Stimulated activated memory B cell treated with anti-CD40 and anti-IgM and Interleukin-4, amounts not matched to agents 10 μg/mL and 1 μg/mL and 100 μg/mL, for 72 hours (primary cell): ENCODE measurements at regions not wholly inside any gene's neighbourhood (a gene's known extent, or its start where the extent isn't known, plus 50 kb on each side); places are given as distances from the start of the nearest gene placed in this dataset.

Experiments used
- ATAC-seq: fragments of 150-1000 bp; cut with Tn5 transposase; 2 replicates; pipeline ENCODE4 v1.10.0; 2021
- H3K27ac Mint-ChIP-seq: one replicate; pipeline ENCODE4 v1.8.0; 2022; ENCODE audit warnings: mild to moderate bottlenecking, mixed read lengths
- H3K27me3 Mint-ChIP-seq: one replicate; pipeline ENCODE4 v1.8.0; 2022; ENCODE audit warnings: mixed read lengths
- H3K36me3 Mint-ChIP-seq: one replicate; pipeline ENCODE4 v1.8.0; 2022; ENCODE audit warnings: mixed read lengths
- H3K4me1 Mint-ChIP-seq: one replicate; pipeline ENCODE4 v1.8.0; 2022; ENCODE audit warnings: mixed read lengths
- H3K4me3 Mint-ChIP-seq: one replicate; pipeline ENCODE4 v1.8.0; 2022; ENCODE audit warnings: mild to moderate bottlenecking, moderate library complexity, mixed read lengths
- H3K9me3 Mint-ChIP-seq: one replicate; pipeline ENCODE4 v1.8.0; 2022; ENCODE audit warnings: mixed read lengths

GRCh38 chr18:43422518-43422917, 145.2 kb upstream of the SYT4 start:
- H3K36me3 Mint-ChIP-seq: no peaks in the 10 kb centered on the region
- no peak overlapping the region for H3K27ac Mint-ChIP-seq
- no peak overlapping the region for H3K4me3 Mint-ChIP-seq
- H3K27me3 Mint-ChIP-seq: no peaks in the 10 kb centered on the region
- peaks cover 2% of the 10 kb centered on the region for H3K9me3 Mint-ChIP-seq
- ATAC-seq: no peak
- H3K4me1 Mint-ChIP-seq: no peaks in the 10 kb centered on the region

GRCh38 chr18:43435851-43436250, 158.6 kb upstream of the SYT4 start:
- ATAC-seq: no peak
- Mint-ChIP-seq H3K9me3 (peaks cover 13% of the 10 kb centered on the region), H3K36me3 (no peaks in the 10 kb centered on the region), H3K27me3 (no peaks in the 10 kb centered on the region), H3K4me1 (no peaks in the 10 kb centered on the region), H3K27ac (no peak overlapping the region), H3K4me3 (no peak overlapping the region)

- Mint-ChIP-seq H3K9me3 (peaks cover 11% of the 10 kb centered on the region), H3K4me1 (no peaks in the 10 kb centered on the region), H3K27ac (no peak overlapping the region), H3K4me3 (no peak overlapping the region), H3K36me3 (no peaks in the 10 kb centered on the region), H3K27me3 (no peaks in the 10 kb centered on the region)
- no peak for ATAC-seq
These were observed 164.8 kb upstream of the SYT4 start for GRCh38 chr18:43442131-43442530.

- H3K9me3 Mint-ChIP-seq: peaks cover 10% of the 10 kb centered on the region
- H3K36me3 Mint-ChIP-seq: no peaks in the 10 kb centered on the region
- H3K27ac Mint-ChIP-seq: no peak overlapping the region
- H3K27me3 Mint-ChIP-seq: no peaks in the 10 kb centered on the region
- H3K4me3 Mint-ChIP-seq: no peak overlapping the region
- ATAC-seq: no peak
- no peaks in the 10 kb centered on the region for H3K4me1 Mint-ChIP-seq
These were observed 165.3 kb upstream of the SYT4 start for GRCh38 chr18:43442571-43442970.

GRCh38 chr18:43465483-43465882, 188.2 kb upstream of the SYT4 start:
- no peaks in the 10 kb centered on the region for H3K36me3 Mint-ChIP-seq
- no peak for ATAC-seq
- H3K27me3 Mint-ChIP-seq: no peaks in the 10 kb centered on the region
- H3K4me3 Mint-ChIP-seq: no peak overlapping the region
- no peak overlapping the region for H3K27ac Mint-ChIP-seq
- H3K4me1 Mint-ChIP-seq: no peaks in the 10 kb centered on the region
- H3K9me3 Mint-ChIP-seq: peaks cover 21% of the 10 kb centered on the region

- Mint-ChIP-seq H3K27ac (no peak overlapping the region), H3K27me3 (no peaks in the 10 kb centered on the region), H3K4me1 (no peaks in the 10 kb centered on the region), H3K9me3 (peaks cover 3% of the 10 kb centered on the region), H3K36me3 (no peaks in the 10 kb centered on the region), H3K4me3 (no peak overlapping the region)
- no peak for ATAC-seq
These were observed 194.6 kb upstream of the SYT4 start for GRCh38 chr18:43471873-43472272.

- Mint-ChIP-seq H3K9me3 (peaks cover 11% of the 10 kb centered on the region), H3K4me3 (no peak overlapping the region), H3K27me3 (no peaks in the 10 kb centered on the region), H3K36me3 (no peaks in the 10 kb centered on the region), H3K4me1 (no peaks in the 10 kb centered on the region), H3K27ac (no peak overlapping the region)
- ATAC-seq: no peak
These were observed 203.8 kb upstream of the SYT4 start for GRCh38 chr18:43481069-43481468.

GRCh38 chr18:43482136-43482535, 204.8 kb upstream of the SYT4 start:
- peak; percentile 14 for ATAC-seq
- no peaks in the 10 kb centered on the region for H3K4me1 Mint-ChIP-seq
- no peaks in the 10 kb centered on the region for H3K36me3 Mint-ChIP-seq
- peaks cover 15% of the 10 kb centered on the region for H3K9me3 Mint-ChIP-seq
- no peak overlapping the region for H3K4me3 Mint-ChIP-seq
- H3K27ac Mint-ChIP-seq: no peak overlapping the region
- no peaks in the 10 kb centered on the region for H3K27me3 Mint-ChIP-seq

- no peak overlapping the region for H3K27ac Mint-ChIP-seq
- H3K4me1 Mint-ChIP-seq: no peaks in the 10 kb centered on the region
- ATAC-seq: no peak
- no peaks in the 10 kb centered on the region for H3K36me3 Mint-ChIP-seq
- no peak overlapping the region for H3K4me3 Mint-ChIP-seq
- peaks cover 15% of the 10 kb centered on the region for H3K9me3 Mint-ChIP-seq
- no peaks in the 10 kb centered on the region for H3K27me3 Mint-ChIP-seq
These were observed 205.3 kb upstream of the SYT4 start for GRCh38 chr18:43482600-43482999.

GRCh38 chr18:43484710-43485109, 207.4 kb upstream of the SYT4 start:
- H3K4me1 Mint-ChIP-seq: no peaks in the 10 kb centered on the region
- H3K9me3 Mint-ChIP-seq: peaks cover 15% of the 10 kb centered on the region
- no peak overlapping the region for H3K4me3 Mint-ChIP-seq
- no peak overlapping the region for H3K27ac Mint-ChIP-seq
- H3K27me3 Mint-ChIP-seq: no peaks in the 10 kb centered on the region
- ATAC-seq: no peak
- H3K36me3 Mint-ChIP-seq: no peaks in the 10 kb centered on the region

- Mint-ChIP-seq H3K4me1 (no peaks in the 10 kb centered on the region), H3K27ac (no peak overlapping the region), H3K27me3 (no peaks in the 10 kb centered on the region), H3K4me3 (no peak overlapping the region), H3K36me3 (no peaks in the 10 kb centered on the region), H3K9me3 (peaks cover 15% of the 10 kb centered on the region)
- ATAC-seq: no peak
These were observed 208.3 kb upstream of the SYT4 start for GRCh38 chr18:43485545-43485963.

- Mint-ChIP-seq H3K4me1 (no peaks in the 10 kb centered on the region), H3K9me3 (peaks cover 15% of the 10 kb centered on the region), H3K4me3 (no peak overlapping the region), H3K36me3 (no peaks in the 10 kb centered on the region), H3K27me3 (no peaks in the 10 kb centered on the region), H3K27ac (no peak overlapping the region)
- no peak for ATAC-seq
These were observed 209.2 kb upstream of the SYT4 start for GRCh38 chr18:43486462-43486861.

- ATAC-seq: no peak
- H3K27ac Mint-ChIP-seq: no peak overlapping the region
These were observed 223.8 kb upstream of the SYT4 start for GRCh38 chr18:43501099-43501498.

GRCh38 chr18:43506935-43507334, 229.6 kb upstream of the SYT4 start:
- ATAC-seq: no peak
- Mint-ChIP-seq H3K9me3 (peaks cover 18% of the 10 kb centered on the region), H3K4me1 (no peaks in the 10 kb centered on the region), H3K27me3 (no peaks in the 10 kb centered on the region), H3K4me3 (no peak overlapping the region), H3K27ac (no peak overlapping the region), H3K36me3 (no peaks in the 10 kb centered on the region)

More at GRCh38 chr18:43501099-43501498, 223.8 kb upstream of the SYT4 start:
- Mint-ChIP-seq H3K4me3 (no peak overlapping the region), H3K4me1 (no peaks in the 10 kb centered on the region), H3K36me3 (no peaks in the 10 kb centered on the region), H3K27me3 (no peaks in the 10 kb centered on the region), H3K9me3 (peaks cover 16% of the 10 kb centered on the region)

- no peak for ATAC-seq
- Mint-ChIP-seq H3K4me1 (no peaks in the 10 kb centered on the region), H3K27ac (no peak overlapping the region), H3K4me3 (no peak overlapping the region), H3K9me3 (peaks cover 18% of the 10 kb centered on the region), H3K36me3 (no peaks in the 10 kb centered on the region), H3K27me3 (no peaks in the 10 kb centered on the region)
These were observed 230.7 kb upstream of the SYT4 start for GRCh38 chr18:43507842-43508481.

- Mint-ChIP-seq H3K4me3 (no peak overlapping the region), H3K9me3 (peaks cover 10% of the 10 kb centered on the region), H3K36me3 (no peaks in the 10 kb centered on the region), H3K4me1 (no peaks in the 10 kb centered on the region), H3K27ac (no peak overlapping the region), H3K27me3 (no peaks in the 10 kb centered on the region)
- no peak for ATAC-seq
These were observed 237.5 kb upstream of the SYT4 start for GRCh38 chr18:43514747-43515146.

- no peaks in the 10 kb centered on the region for H3K4me1 Mint-ChIP-seq
- H3K9me3 Mint-ChIP-seq: peaks cover 10% of the 10 kb centered on the region
- H3K4me3 Mint-ChIP-seq: no peak overlapping the region
- H3K27me3 Mint-ChIP-seq: no peaks in the 10 kb centered on the region
- no peaks in the 10 kb centered on the region for H3K36me3 Mint-ChIP-seq
- no peak for ATAC-seq
- no peak overlapping the region for H3K27ac Mint-ChIP-seq
These were observed 238.2 kb upstream of the SYT4 start for GRCh38 chr18:43515481-43515880.
